CD4-positive, CD25-positive, alpha-beta regulatory T cell (primary cell): ENCODE measurements at regions not wholly inside any gene's neighbourhood (a gene's known extent, or its start where the extent isn't known, plus 50 kb on each side); places are given as distances from the start of the nearest gene placed in this dataset.

ENCODE experiments used
- ATAC-seq, 2 donors: fragments of 150-1000 bp; cut with Tn5 transposase; one replicate each; pipeline ENCODE4 v1.10.0; 2021; ENCODE audit warnings: low read depth in 2 of 2, moderate number of reproducible peaks in 2 of 2, moderate library complexity in 1 of 2
- DNase-seq, 3 donors: peaks; one replicate each; pipeline versions ENCODE4 v3.0.0 to v3.0.0-alpha.2; 2012 to 2022; ENCODE audit warnings: mixed read lengths in 1 of 3
- H3K27ac ChIP-seq: one replicate; pipeline ENCODE4 v1.7.0; 2013; ENCODE audit warnings: mild to moderate bottlenecking, low read length; ENCODE audit not compliant: insufficient read depth, poor library complexity, severe bottlenecking
- H3K27me3 ChIP-seq: one replicate; pipeline ENCODE4 v1.7.0; 2013; ENCODE audit warnings: low read length; ENCODE audit not compliant: control insufficient read depth, insufficient read depth
- H3K36me3 ChIP-seq: one replicate; pipeline ENCODE4 v1.7.0; 2013; ENCODE audit warnings: mild to moderate bottlenecking, low read length, moderate library complexity; ENCODE audit not compliant: control insufficient read depth, insufficient read depth
- H3K4me1 ChIP-seq: 2 replicates; pipeline ENCODE4 v1.7.0; 2013; ENCODE audit warnings: mild to moderate bottlenecking, low read length; ENCODE audit not compliant: insufficient read depth, control insufficient read depth, poor library complexity, severe bottlenecking
- H3K4me3 ChIP-seq: one replicate; pipeline ENCODE4 v1.7.0; 2013; ENCODE audit warnings: low read depth, mild to moderate bottlenecking, low read length, moderate library complexity
- H3K9me3 ChIP-seq, 2 experiments: 1 replicate in 1 of 2; 2 replicates in 1 of 2; pipeline ENCODE4 v1.7.0; 2013; ENCODE audit warnings: low read length in 2 of 2, mild to moderate bottlenecking in 1 of 2, moderate library complexity in 1 of 2; ENCODE audit not compliant: control insufficient read depth in 2 of 2
- H3K27ac Mint-ChIP-seq, 3 donors: one replicate each; pipeline ENCODE4 v1.8.0; 2020 to 2022; ENCODE audit warnings: mild to moderate bottlenecking in 3 of 3, mixed read lengths in 3 of 3, moderate library complexity in 2 of 3
- H3K27me3 Mint-ChIP-seq: one replicate; pipeline ENCODE4 v1.8.0; 2022; ENCODE audit warnings: mild to moderate bottlenecking, mixed read lengths
- H3K36me3 Mint-ChIP-seq: one replicate; pipeline ENCODE4 v1.8.0; 2020; ENCODE audit warnings: mixed read lengths
- H3K4me1 Mint-ChIP-seq, 4 donors: one replicate each; pipeline ENCODE4 v1.8.0; 2020 to 2022; ENCODE audit warnings: mixed read lengths in 4 of 4, mild to moderate bottlenecking in 1 of 4
- H3K4me3 Mint-ChIP-seq, 4 donors: one replicate each; pipeline ENCODE4 v1.8.0; 2020 to 2022; ENCODE audit warnings: mild to moderate bottlenecking in 4 of 4, mixed read lengths in 4 of 4, moderate library complexity in 3 of 4
- H3K9me3 Mint-ChIP-seq, 7 donors: one replicate each; pipeline ENCODE4 v1.8.0; 2020 to 2022; ENCODE audit warnings: mixed read lengths in 7 of 7, mild to moderate bottlenecking in 3 of 7, moderate library complexity in 2 of 7

DNA sequence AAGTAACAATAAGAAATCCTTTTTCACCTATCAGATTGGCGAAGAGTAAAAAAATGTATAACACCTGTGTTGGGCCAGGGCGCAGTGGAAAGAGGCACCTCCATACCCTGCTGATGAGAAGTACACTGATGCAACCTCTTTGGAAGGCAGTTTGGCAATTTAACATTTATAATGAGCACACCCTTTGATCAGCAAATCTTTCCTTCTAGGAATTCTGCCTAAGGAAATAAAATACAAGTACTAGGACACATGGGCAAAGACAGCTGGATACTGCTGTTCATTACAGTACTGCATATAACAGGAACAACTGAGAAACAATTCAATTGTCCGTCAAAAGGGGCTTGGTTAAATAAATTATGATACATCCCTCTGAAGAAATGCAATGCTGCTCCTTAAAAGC is 110.1 kb downstream of the RPL27A start:
- no peaks in the 10 kb centered on the region for H3K9me3 ChIP-seq

DNA sequence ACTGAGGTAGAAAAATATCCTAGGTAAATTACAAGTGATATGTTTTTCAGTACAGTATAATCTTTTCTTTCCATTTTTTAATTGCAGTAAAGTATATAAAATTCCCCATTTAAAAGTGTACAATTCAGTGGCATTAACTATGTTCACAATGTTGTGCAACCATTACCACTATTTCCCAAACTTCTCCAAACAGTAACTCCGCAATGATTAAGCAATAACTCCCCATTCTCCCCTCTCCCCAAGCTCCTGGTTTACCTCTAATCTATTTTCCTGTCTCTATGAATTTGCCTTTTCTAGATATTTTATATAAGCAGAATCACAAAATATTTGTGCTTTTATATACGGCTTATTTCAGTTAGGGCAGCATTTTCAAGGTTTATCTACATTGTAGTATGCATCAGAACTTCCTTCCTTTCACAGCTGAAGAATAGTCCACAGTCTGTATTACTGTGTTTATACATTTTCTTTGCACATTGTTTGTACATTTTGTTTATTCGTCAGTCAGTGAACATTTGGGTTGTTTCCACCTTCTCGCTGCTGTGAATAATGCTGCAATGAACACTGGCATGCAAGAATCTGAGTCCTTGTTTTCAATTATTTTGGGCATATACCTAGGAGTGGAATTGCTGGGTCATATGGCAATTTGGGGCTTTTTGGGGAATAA is 110.7 kb downstream of the RPL27A start:
- ATAC-seq (no peak), DNase-seq (no peak)
- H3K27me3 Mint-ChIP-seq: peaks cover 17% of the 10 kb centered on the region
- H3K9me3 ChIP-seq: no peaks in the 10 kb centered on the region
- no peaks in the 10 kb centered on the region for H3K9me3 Mint-ChIP-seq
- no peaks in the 10 kb centered on the region for H3K4me1 Mint-ChIP-seq
- H3K36me3 ChIP-seq: no peaks in the 10 kb centered on the region
- H3K27ac ChIP-seq: no peak overlapping the region
- no peaks in the 10 kb centered on the region for H3K27me3 ChIP-seq
- H3K36me3 Mint-ChIP-seq: no peaks in the 10 kb centered on the region
- H3K27ac Mint-ChIP-seq: no peak overlapping the region
- H3K4me3 ChIP-seq: no peak overlapping the region
- H3K4me1 ChIP-seq: no peaks in the 10 kb centered on the region
- no peak overlapping the region for H3K4me3 Mint-ChIP-seq

More for the DNA sequence above, 110.1 kb downstream of the RPL27A start:
- no peak overlapping the region for H3K4me3 ChIP-seq
- Mint-ChIP-seq H3K9me3 (no peaks in the 10 kb centered on the region), H3K36me3 (no peaks in the 10 kb centered on the region), H3K27me3 (peaks cover 12% of the 10 kb centered on the region), H3K27ac (no peak overlapping the region), H3K4me3 (no peak overlapping the region), H3K4me1 (no peaks in the 10 kb centered on the region)
- H3K36me3 ChIP-seq: no peaks in the 10 kb centered on the region
- H3K27me3 ChIP-seq: no peaks in the 10 kb centered on the region
- ATAC-seq (no peak), DNase-seq (no peak)
- no peaks in the 10 kb centered on the region for H3K4me1 ChIP-seq
- H3K27ac ChIP-seq: no peak overlapping the region

DNA sequence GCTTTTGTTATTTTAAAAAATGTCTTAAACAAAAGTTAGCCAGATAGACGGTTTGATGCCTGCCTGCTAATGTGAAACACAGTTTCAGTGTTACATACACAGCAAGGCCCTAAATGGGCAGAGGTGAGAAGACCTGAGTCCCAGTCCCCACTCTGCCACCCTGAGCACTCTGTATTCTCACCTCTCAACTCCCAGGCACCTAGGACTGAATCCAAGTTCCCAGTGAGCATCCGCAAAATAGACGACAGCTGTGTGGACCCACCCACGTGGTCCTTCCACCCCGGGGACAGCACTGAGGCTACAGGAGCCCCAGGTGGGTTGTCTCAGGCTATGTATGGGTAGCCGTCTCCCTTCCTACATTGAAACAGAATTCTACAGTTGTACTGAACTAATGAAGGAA is 111.5 kb downstream of the RPL27A start:
- H3K9me3 ChIP-seq: no peaks in the 10 kb centered on the region
- H3K36me3 Mint-ChIP-seq: no peaks in the 10 kb centered on the region
- ATAC-seq: no peak
- no peaks in the 10 kb centered on the region for H3K4me1 Mint-ChIP-seq
- no peak overlapping the region for H3K27ac Mint-ChIP-seq
- H3K27ac ChIP-seq: no peak overlapping the region
- H3K4me1 ChIP-seq: no peaks in the 10 kb centered on the region
- no peak for DNase-seq
- no peaks in the 10 kb centered on the region for H3K27me3 ChIP-seq
- peaks cover 17% of the 10 kb centered on the region for H3K27me3 Mint-ChIP-seq
- H3K4me3 Mint-ChIP-seq: no peak overlapping the region
- no peak overlapping the region for H3K4me3 ChIP-seq
- no peaks in the 10 kb centered on the region for H3K36me3 ChIP-seq
- H3K9me3 Mint-ChIP-seq: no peaks in the 10 kb centered on the region

DNA sequence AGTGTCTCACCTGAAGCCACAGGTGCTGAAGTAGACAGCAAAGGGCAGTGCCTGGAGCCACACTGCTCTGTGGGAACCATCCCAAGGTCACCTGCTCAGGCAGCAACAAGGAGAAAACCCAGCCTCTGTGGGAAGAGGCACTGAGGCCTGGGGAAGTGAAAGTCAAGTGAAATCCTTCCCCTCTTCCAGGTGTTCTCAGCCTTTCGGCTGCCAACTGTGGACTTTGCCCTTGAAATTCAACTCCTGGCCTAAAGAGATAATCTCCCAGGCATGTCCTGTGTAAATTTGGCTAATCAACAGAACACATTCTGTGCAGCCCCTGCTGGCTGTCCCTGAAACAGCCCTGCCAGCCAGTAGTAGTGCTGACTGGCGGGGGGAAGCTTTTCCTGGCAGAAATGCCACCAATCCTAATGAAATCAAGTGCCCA is 112.1 kb downstream of the RPL27A start:
- H3K4me1 ChIP-seq: no peaks in the 10 kb centered on the region
- H3K4me3 Mint-ChIP-seq: no peak overlapping the region
- H3K9me3 ChIP-seq: no peaks in the 10 kb centered on the region
- no peaks in the 10 kb centered on the region for H3K36me3 ChIP-seq
- H3K27ac ChIP-seq: no peak overlapping the region
- ATAC-seq (no peak), DNase-seq (no peak)
- H3K27me3 ChIP-seq: no peaks in the 10 kb centered on the region
- peaks cover 0 to 1% (median 0%) of the 10 kb centered on the region in 7 donors for H3K9me3 Mint-ChIP-seq
- H3K27ac Mint-ChIP-seq: no peak overlapping the region
- no peaks in the 10 kb centered on the region for H3K36me3 Mint-ChIP-seq
- peaks cover 17% of the 10 kb centered on the region for H3K27me3 Mint-ChIP-seq
- H3K4me3 ChIP-seq: no peak overlapping the region
- no peaks in the 10 kb centered on the region for H3K4me1 Mint-ChIP-seq

DNA sequence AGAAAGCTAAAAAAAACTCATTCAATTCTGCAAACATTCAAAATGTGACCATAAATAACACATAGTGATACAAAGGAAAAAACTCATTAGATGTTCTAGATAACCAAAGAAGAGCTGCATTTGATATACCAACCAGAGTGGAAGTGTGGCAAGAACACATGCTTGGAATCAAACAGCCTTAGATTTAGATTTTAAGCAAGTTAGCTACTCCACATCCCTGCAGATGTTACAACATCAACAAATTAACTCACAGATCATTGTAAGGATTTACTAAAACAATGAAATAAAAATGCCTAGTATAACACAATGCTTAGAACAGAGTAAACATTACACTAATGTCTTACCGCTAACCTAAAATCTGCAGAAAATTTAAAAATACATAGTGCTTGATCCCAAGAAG is 114.0 kb upstream of the AKIP1 start:
- H3K36me3 Mint-ChIP-seq: no peaks in the 10 kb centered on the region
- H3K27ac Mint-ChIP-seq: no peak overlapping the region
- H3K27me3 Mint-ChIP-seq: peaks cover 17% of the 10 kb centered on the region
- no peak for ATAC-seq
- H3K36me3 ChIP-seq: no peaks in the 10 kb centered on the region
- H3K4me3 ChIP-seq: no peak overlapping the region
- no peaks in the 10 kb centered on the region for H3K4me1 ChIP-seq
- no peaks in the 10 kb centered on the region for H3K4me1 Mint-ChIP-seq
- H3K27ac ChIP-seq: no peak overlapping the region
- DNase-seq: no peak
- peaks cover 0 to 1% (median 0%) of the 10 kb centered on the region in 7 donors for H3K9me3 Mint-ChIP-seq
- H3K4me3 Mint-ChIP-seq: no peak overlapping the region
- H3K27me3 ChIP-seq: no peaks in the 10 kb centered on the region
- no peaks in the 10 kb centered on the region for H3K9me3 ChIP-seq

DNA sequence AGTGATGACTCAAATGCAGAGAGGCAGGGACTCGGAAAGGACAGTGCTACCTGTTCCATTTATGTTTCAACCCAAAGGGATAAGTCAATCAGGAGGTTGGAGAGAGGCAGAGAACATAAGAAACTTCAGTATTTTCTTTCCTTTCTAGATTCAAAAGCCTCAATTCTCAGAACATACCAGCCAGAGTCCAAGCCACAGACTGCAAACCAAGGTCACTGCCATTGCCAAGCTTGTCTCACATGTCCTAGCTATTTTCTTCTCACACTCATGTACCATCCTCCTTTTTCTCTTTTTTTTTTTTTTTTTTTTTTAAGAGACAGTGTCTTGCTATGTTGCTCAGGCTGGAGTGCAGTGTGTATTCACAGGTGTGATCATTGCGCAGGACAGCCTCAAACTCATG is 111.7 kb upstream of the AKIP1 start:
- no peaks in the 10 kb centered on the region for H3K4me1 ChIP-seq
- H3K27ac Mint-ChIP-seq: no peak overlapping the region
- no peak for DNase-seq

DNA sequence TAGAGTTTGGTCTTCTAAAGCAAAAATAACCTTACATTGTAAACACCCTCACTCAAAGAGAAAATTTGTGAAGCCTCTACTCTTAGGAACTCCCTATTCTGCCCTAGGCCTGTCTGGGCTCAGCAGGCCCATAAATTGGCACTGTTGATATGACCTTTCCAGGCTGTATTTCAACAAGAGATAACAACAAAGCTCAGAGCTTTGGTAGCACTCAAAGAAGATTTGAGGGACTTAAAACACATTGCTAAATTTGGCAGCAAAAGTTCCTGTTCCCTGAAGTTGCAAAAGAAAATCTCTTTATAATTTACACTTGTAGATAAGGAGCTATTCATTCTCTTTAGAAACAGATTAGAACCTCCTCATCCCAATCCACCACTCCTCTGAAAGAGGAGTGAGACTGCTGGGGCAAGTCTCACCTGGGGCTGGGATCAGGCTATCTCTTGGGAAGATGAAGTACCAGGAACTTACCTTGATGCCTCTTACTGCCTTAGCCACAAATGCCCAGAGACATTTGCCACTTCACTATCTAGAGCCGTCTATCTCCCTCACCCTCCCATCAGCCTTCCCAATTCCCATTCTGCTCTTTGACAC is 110.4 kb upstream of the AKIP1 start:
- H3K4me1 Mint-ChIP-seq: no peaks in the 10 kb centered on the region
- no peak overlapping the region for H3K4me3 ChIP-seq
- H3K36me3 Mint-ChIP-seq: no peaks in the 10 kb centered on the region
- H3K27me3 Mint-ChIP-seq: peaks cover 11% of the 10 kb centered on the region
- H3K27ac Mint-ChIP-seq: no peak overlapping the region
- H3K9me3 ChIP-seq: no peaks in the 10 kb centered on the region
- H3K4me1 ChIP-seq: no peaks in the 10 kb centered on the region
- H3K27me3 ChIP-seq: no peaks in the 10 kb centered on the region
- no peak for ATAC-seq
- no peak overlapping the region for H3K27ac ChIP-seq
- H3K36me3 ChIP-seq: no peaks in the 10 kb centered on the region
- no peak overlapping the region for H3K4me3 Mint-ChIP-seq
- peaks cover 0 to 3% (median 0%) of the 10 kb centered on the region in 7 donors for H3K9me3 Mint-ChIP-seq
- no peak for DNase-seq

More for the DNA sequence above, 111.7 kb upstream of the AKIP1 start:
- Histone ChIP-seq H3K27me3 (no peaks in the 10 kb centered on the region), H3K36me3 (no peaks in the 10 kb centered on the region), H3K27ac (no peak overlapping the region), H3K9me3 (no peaks in the 10 kb centered on the region), H3K4me3 (no peak overlapping the region)
- Mint-ChIP-seq H3K4me1 (no peaks in the 10 kb centered on the region), H3K4me3 (no peak overlapping the region), H3K27me3 (peaks cover 11% of the 10 kb centered on the region), H3K9me3 (peaks cover 0 to 3% (median 0%) of the 10 kb centered on the region in 7 donors), H3K36me3 (no peaks in the 10 kb centered on the region)
- ATAC-seq: no peak

DNA sequence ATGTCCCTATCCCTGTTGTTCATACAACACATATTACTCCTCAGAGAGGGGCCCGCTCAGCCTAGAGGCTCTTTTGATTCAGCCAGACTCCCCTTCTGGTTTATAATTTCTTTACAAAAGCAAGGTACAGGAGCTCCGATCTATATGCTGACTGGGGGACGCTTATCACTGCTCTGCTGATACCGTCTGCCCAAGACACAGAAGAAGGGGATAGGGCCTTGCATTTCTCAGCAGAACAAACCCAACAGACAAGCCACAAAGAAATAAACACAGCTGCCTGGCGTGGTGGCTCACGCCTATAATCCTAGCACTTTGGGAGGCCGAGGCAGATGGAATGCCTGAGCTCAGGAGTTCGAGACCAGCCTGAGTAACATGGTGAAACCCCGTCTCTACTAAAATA is 109.9 kb upstream of the AKIP1 start:
- peaks cover 0 to 3% (median 0%) of the 10 kb centered on the region in 7 donors for H3K9me3 Mint-ChIP-seq
- peaks cover 7% of the 10 kb centered on the region for H3K27me3 Mint-ChIP-seq
- no peak overlapping the region for H3K27ac Mint-ChIP-seq
- DNase-seq (no peak), ATAC-seq (no peak)
- no peaks in the 10 kb centered on the region for H3K36me3 Mint-ChIP-seq
- H3K4me3 Mint-ChIP-seq: no peak overlapping the region
- Histone ChIP-seq H3K27me3 (no peaks in the 10 kb centered on the region), H3K27ac (no peak overlapping the region), H3K9me3 (no peaks in the 10 kb centered on the region), H3K4me3 (no peak overlapping the region), H3K4me1 (no peaks in the 10 kb centered on the region), H3K36me3 (no peaks in the 10 kb centered on the region)
- H3K4me1 Mint-ChIP-seq: no peaks in the 10 kb centered on the region
